Heart left ventricle (tissue), 13 donors: ENCODE measurements at regions not wholly inside any gene's neighbourhood (a gene's known extent, or its start where the extent isn't known, plus 50 kb on each side); places are given as distances from the start of the nearest gene placed in this dataset.

Source experiments
- CTCF ChIP-seq, 12 donors: fragments of 200-600 bp; sonication (generic) in 4 of 12; IDR thresholded peaks; one replicate each; pipeline versions ENCODE4 v1.5.0 to v1.8.0; 2018 to 2022; ENCODE audit warnings: antibody characterized with exemption in 12 of 12, mild to moderate bottlenecking in 5 of 12
- POLR2A ChIP-seq, 2 donors: fragments of 450-650 bp; IDR thresholded peaks; one replicate each; pipeline ENCODE4 v1.6.1; 2017; ENCODE audit warnings: antibody characterized with exemption in 2 of 2, mild to moderate bottlenecking in 2 of 2, moderate library complexity in 2 of 2
- donor health status: ischemic (EF 13 %, LVEDD 7.1; RV severe dilation, severe dysfunction).
- donor health status: DM: no; HTN: yes; CAD: no.
- donor health status: DM: no; HTN: no; CAD: no.
- donor health status: ischemic (EF 25% LVEDD 6.9; RV normal size, moderate dysfunction).
- donor health status: ischemic (EF 25% LVEDD 5.7; RV mildly dilated, moderate dysfunction).
- donor health status: ischemic (EF 35%, LVEDD 5.7; RV mildly dilated, moderate dysfunction).
- donor health status: nonischemic (EF 11% LVEDD 7.7; RV severe dilation, severe dysfunction).
- donor health status: DM: yes; HTN: yes; CAD: no.
- donor health status: PGD.
- donor health status: ischemic (EF 29% LVEDD 5.4; RV normal size, mild dysfunction).
- donor health status: nonischemic (EF 23%, LVEDD 6.1; RV moderate dilation, normal function).

GRCh38 chr6:4687989-4688947, 87.9 kb upstream of the CDYL start:
- TF ChIP-seq POLR2A (IDR thresholded peaks at IDR 0.05) (no peak), CTCF (IDR thresholded peaks at IDR 0.05) (no peak)
